ENCODE measurements at regions not wholly inside any gene's neighbourhood (a gene's known extent, or its start where the extent isn't known, plus 50 kb on each side); places are given as distances from the start of the nearest gene placed in this dataset.

GRCh38 chr4:19940861-19941260 lies 310.8 kb upstream of the SLIT2 start:
- TF ChIP-seq POLR2A (IDR thresholded peaks at IDR 0.05): no peak
- TF ChIP-seq CTCF (IDR thresholded peaks at IDR 0.05): no peak
- no peak for TF ChIP-seq EP300 (IDR thresholded peaks at IDR 0.05)
